ENCODE measurements at regions not wholly inside any gene's neighbourhood (a gene's known extent, or its start where the extent isn't known, plus 50 kb on each side); places are given as distances from the start of the nearest gene placed in this dataset.
A peak's percentile ranks its signal among the peaks of the same experiment; 100 is the strongest.

- no peak for TF ChIP-seq EZH2 (IDR thresholded peaks at IDR 0.05; ENCODE audit: low read length, unreplicated experiment)
- peak; percentile 27; the same call in 1 of the 2 replicates for TF ChIP-seq CTCF (conservative IDR thresholded peaks at IDR 0.05; ENCODE audit: low read depth, low read length)
These were observed 136.4 kb downstream of the LRRC30 start for GRCh38 chr18:7367336-7367735.
